SK-N-SH (cell line): ENCODE measurements at regions not wholly inside any gene's neighbourhood (a gene's known extent, or its start where the extent isn't known, plus 50 kb on each side); places are given as distances from the start of the nearest gene placed in this dataset.

Experiments
- CTCF ChIA-PET: fragments of 300-600, 350-600 bp; formaldehyde crosslinking; extraction: SDS; loops from one replicate; lab custom pipeline; 2021; lab: Yijun Ruan, JAX
- POLR2A ChIA-PET: fragments of 350-600 bp; sonication (Branson Sonifier 250); formaldehyde crosslinking; extraction: SDS; loops from one replicate; lab custom pipeline; 2020; ENCODE audit warnings: antibody characterized with exemption, inconsistent platforms; lab: Yijun Ruan, JAX
- DNase-seq: peaks from one replicate; pipeline ENCODE4 v3.0.0; 2012
- H2AFZ ChIP-seq: fragments of 200-600 bp; sonication (generic); 2 replicates; pipeline ENCODE4 v1.8.1; 2016; ENCODE audit warnings: antibody characterized with exemption, mild to moderate bottlenecking, low read depth
- H3F3A ChIP-seq: fragments of 200-600 bp; sonication (generic); replicated peaks from 2 replicates; pipeline ENCODE3; 2016; ENCODE audit warnings: antibody characterized with exemption, mild to moderate bottlenecking; ENCODE audit not compliant: insufficient read depth
- H3K27ac ChIP-seq, 2 experiments: fragments of 200-500 bp in 1 of 2; fragments of 200-600 bp in 1 of 2; sonication (Bioruptor generic) in 1 of 2; sonication (generic), shearing (Covaris generic) in 1 of 2; 2 replicates each; pipeline versions ENCODE4 v1.5.1 to v1.6.1; 2014 to 2016; ENCODE audit warnings: low read depth in 2 of 2, inconsistent platforms in 1 of 2, low read length in 1 of 2, mild to moderate bottlenecking in 1 of 2, mixed read lengths in 1 of 2
- H3K27me3 ChIP-seq: fragments of 200-600 bp; sonication (generic), shearing (Covaris generic); 2 replicates; pipeline ENCODE4 v1.6.1; 2016; ENCODE audit warnings: mixed run types; ENCODE audit not compliant: insufficient read depth
- H3K36me3 ChIP-seq, 2 experiments: fragments of 200-500 bp in 1 of 2; fragments of 200-600 bp in 1 of 2; sonication (Bioruptor generic) in 1 of 2; sonication (generic) in 1 of 2; replicated peaks in 1 of 2; 2 replicates each; pipeline versions ENCODE3 to v1.5.1; 2014 to 2016; ENCODE audit warnings: low read length in 1 of 2, mild to moderate bottlenecking in 1 of 2; ENCODE audit not compliant: insufficient read depth in 2 of 2, control insufficient read depth in 1 of 2
- H3K4me1 ChIP-seq, 2 experiments: fragments of 200-500 bp in 1 of 2; fragments of 200-600 bp in 1 of 2; sonication (Bioruptor generic) in 1 of 2; sonication (generic), shearing (Covaris generic) in 1 of 2; 2 replicates each; pipeline versions ENCODE4 v1.5.1 to v1.6.1; 2014 to 2016; ENCODE audit warnings: low read depth in 1 of 2, low read length in 1 of 2, mixed run types in 1 of 2; ENCODE audit not compliant: insufficient read depth in 2 of 2, control insufficient read depth in 1 of 2
- H3K4me2 ChIP-seq: fragments of 200-600 bp; sonication (generic), shearing (Covaris generic); 2 replicates; pipeline ENCODE4 v1.6.1; 2017; ENCODE audit warnings: mixed run types
- H3K4me3 ChIP-seq, 2 experiments: fragments of 200-500 bp in 1 of 2; fragments of 200-600 bp in 1 of 2; sonication (Bioruptor generic) in 1 of 2; sonication (generic), shearing (Covaris generic) in 1 of 2; 2 replicates each; pipeline versions ENCODE4 v1.5.1 to v1.8.1; 2014 to 2016; ENCODE audit warnings: low read depth in 2 of 2, inconsistent platforms in 1 of 2, low read length in 1 of 2, mild to moderate bottlenecking in 1 of 2, mixed read lengths in 1 of 2, moderate library complexity in 1 of 2
- H3K79me2 ChIP-seq: fragments of 200-600 bp; sonication (generic); 2 replicates; pipeline ENCODE4 v1.8.1; 2017; ENCODE audit warnings: mild to moderate bottlenecking; ENCODE audit not compliant: insufficient read depth
- H3K9ac ChIP-seq: fragments of 200-600 bp; sonication (generic); 2 replicates; pipeline ENCODE4 v1.6.1; 2017; ENCODE audit warnings: mixed run types
- H3K9me2 ChIP-seq: fragments of 200-600 bp; sonication (generic); 2 replicates; pipeline ENCODE4 v1.6.1; 2017; ENCODE audit warnings: mixed run types
- H3K9me3 ChIP-seq: fragments of 200-600 bp; sonication (generic); 2 replicates; pipeline ENCODE4 v1.6.1; 2017; ENCODE audit warnings: mixed run types, mild to moderate bottlenecking, moderate library complexity
- H4K20me1 ChIP-seq: fragments of 200-600 bp; sonication (generic); 2 replicates; pipeline ENCODE4 v1.6.1; 2017; ENCODE audit warnings: mild to moderate bottlenecking, mixed run types; ENCODE audit not compliant: insufficient read depth
- EP300 ChIP-seq, 2 experiments: IDR thresholded peaks; 2 replicates each; pipeline versions ENCODE4 v1.4.0 to v1.6.1; 2012; ENCODE audit warnings: borderline replicate concordance in 1 of 2, low read depth in 1 of 2, low read length in 1 of 2
- EZH2phosphoT487 ChIP-seq: fragments of 200-600 bp; sonication (generic); IDR thresholded peaks from 2 replicates; pipeline ENCODE4 v1.6.1; 2017; ENCODE audit warnings: low read depth, mixed run types, mild to moderate bottlenecking, antibody characterized with exemption, moderate library complexity, borderline replicate concordance
- FOXJ3 ChIP-seq: sonication (generic); formaldehyde crosslinking; IDR thresholded peaks from 2 replicates; pipeline ENCODE4 v1.5.1; 2020; ENCODE audit warnings: mild to moderate bottlenecking, missing genetic modification reagents
- FOXM1 ChIP-seq: IDR thresholded peaks from 2 replicates; pipeline ENCODE4 v1.4.0; 2012; ENCODE audit warnings: low read depth, mild to moderate bottlenecking
- GABPA ChIP-seq: IDR thresholded peaks from 2 replicates; pipeline ENCODE4 v1.4.0; 2012; ENCODE audit warnings: low read depth, mild to moderate bottlenecking
- GATA2 ChIP-seq: sonication (generic); formaldehyde crosslinking; IDR thresholded peaks from 2 replicates; pipeline ENCODE4 v1.5.0; 2020; ENCODE audit warnings: mild to moderate bottlenecking, missing genetic modification reagents
- JUND ChIP-seq: IDR thresholded peaks from 2 replicates; pipeline ENCODE4 v1.4.0; 2012
- MEF2A ChIP-seq: IDR thresholded peaks from 2 replicates; pipeline ENCODE4 v1.4.0; 2012; ENCODE audit warnings: low read depth, borderline replicate concordance
- MXI1 ChIP-seq: IDR thresholded peaks from 2 replicates; pipeline ENCODE4 v1.6.1; 2012; ENCODE audit warnings: mild to moderate bottlenecking, low read depth, low read length, improper control_type of control experiment
- NRF1 ChIP-seq: IDR thresholded peaks from 2 replicates; pipeline ENCODE4 v1.6.1; 2012; ENCODE audit warnings: low read depth, mild to moderate bottlenecking, low read length
- POLR2AphosphoS5 ChIP-seq: IDR thresholded peaks from 2 replicates; pipeline ENCODE4 v1.6.1; 2012; ENCODE audit warnings: low read depth, low read length
- RAD21 ChIP-seq: IDR thresholded peaks from 2 replicates; pipeline ENCODE4 v1.6.1; 2012; ENCODE audit warnings: mild to moderate bottlenecking, low read length
- RFX5 ChIP-seq: IDR thresholded peaks from 2 replicates; pipeline ENCODE4 v1.6.1; 2012; ENCODE audit warnings: mild to moderate bottlenecking, improper control_type of control experiment, low read length
- SMC3 ChIP-seq: IDR thresholded peaks from 2 replicates; pipeline ENCODE4 v1.6.1; 2012; ENCODE audit warnings: low read depth, low read length, improper control_type of control experiment
- TAF1 ChIP-seq: IDR thresholded peaks from 2 replicates; pipeline ENCODE4 v1.6.1; 2012; ENCODE audit warnings: low read depth, mild to moderate bottlenecking, low read length, moderate library complexity, borderline replicate concordance
- TCF12 ChIP-seq: IDR thresholded peaks from 2 replicates; pipeline ENCODE4 v1.4.0; 2012
- TEAD4 ChIP-seq: IDR thresholded peaks from 2 replicates; pipeline ENCODE4 v1.4.0; 2012; ENCODE audit warnings: mild to moderate bottlenecking, borderline replicate concordance; ENCODE audit not compliant: insufficient read depth
- WGBS: methylation state at CpG from one replicate; pipeline ENCODE4 v1.1.6; 2017; ENCODE audit warnings: low lambda C conversion rate; 5-methylcytosine and 5-hydroxymethylcytosine counted together
- TF ChIP-seq, protein P1 (sequence below): IDR thresholded peaks from 2 replicates; pipeline ENCODE4 v1.4.0; 2012; ENCODE audit warnings: low read depth, borderline replicate concordance
- TF ChIP-seq, protein P2 (sequence below): IDR thresholded peaks from 2 replicates; pipeline ENCODE4 v1.4.0; 2012; ENCODE audit warnings: low read depth, borderline replicate concordance
- TF ChIP-seq, protein P3 (sequence below): fragments of 200-600 bp; sonication (generic); IDR thresholded peaks from 2 replicates; pipeline ENCODE4 v1.6.1; 2017; ENCODE audit warnings: antibody characterized with exemption, mild to moderate bottlenecking, moderate library complexity
- TF ChIP-seq, protein P4 (sequence below): IDR thresholded peaks from 2 replicates; pipeline ENCODE4 v1.4.0; 2012; ENCODE audit warnings: low read depth

DNA sequence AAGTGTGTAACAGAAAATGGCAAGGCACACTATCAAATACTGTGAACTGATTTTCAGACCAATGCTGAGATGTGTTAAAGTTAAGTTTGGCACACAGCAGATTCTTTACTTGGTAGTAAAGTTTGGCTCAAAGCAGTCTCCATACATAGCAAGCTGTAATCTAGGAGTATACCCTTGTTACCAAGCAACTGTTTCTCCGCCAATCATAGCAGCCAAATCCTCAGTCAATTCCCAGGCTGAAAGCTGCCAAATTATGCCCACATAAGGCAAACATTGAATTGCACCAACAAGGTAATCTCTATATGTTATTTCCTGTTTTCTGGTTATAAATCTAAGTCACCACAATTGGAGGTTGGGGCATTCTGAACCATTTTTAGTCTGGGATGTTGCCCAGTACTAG is 345.7 kb downstream of the DEPDC1B start (continued):
- TF ChIP-seq, protein P1, sequence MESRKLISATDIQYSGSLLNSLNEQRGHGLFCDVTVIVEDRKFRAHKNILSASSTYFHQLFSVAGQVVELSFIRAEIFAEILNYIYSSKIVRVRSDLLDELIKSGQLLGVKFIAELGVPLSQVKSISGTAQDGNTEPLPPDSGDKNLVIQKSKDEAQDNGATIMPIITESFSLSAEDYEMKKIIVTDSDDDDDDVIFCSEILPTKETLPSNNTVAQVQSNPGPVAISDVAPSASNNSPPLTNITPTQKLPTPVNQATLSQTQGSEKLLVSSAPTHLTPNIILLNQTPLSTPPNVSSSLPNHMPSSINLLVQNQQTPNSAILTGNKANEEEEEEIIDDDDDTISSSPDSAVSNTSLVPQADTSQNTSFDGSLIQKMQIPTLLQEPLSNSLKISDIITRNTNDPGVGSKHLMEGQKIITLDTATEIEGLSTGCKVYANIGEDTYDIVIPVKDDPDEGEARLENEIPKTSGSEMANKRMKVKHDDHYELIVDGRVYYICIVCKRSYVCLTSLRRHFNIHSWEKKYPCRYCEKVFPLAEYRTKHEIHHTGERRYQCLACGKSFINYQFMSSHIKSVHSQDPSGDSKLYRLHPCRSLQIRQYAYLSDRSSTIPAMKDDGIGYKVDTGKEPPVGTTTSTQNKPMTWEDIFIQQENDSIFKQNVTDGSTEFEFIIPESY, result no peak

DNA sequence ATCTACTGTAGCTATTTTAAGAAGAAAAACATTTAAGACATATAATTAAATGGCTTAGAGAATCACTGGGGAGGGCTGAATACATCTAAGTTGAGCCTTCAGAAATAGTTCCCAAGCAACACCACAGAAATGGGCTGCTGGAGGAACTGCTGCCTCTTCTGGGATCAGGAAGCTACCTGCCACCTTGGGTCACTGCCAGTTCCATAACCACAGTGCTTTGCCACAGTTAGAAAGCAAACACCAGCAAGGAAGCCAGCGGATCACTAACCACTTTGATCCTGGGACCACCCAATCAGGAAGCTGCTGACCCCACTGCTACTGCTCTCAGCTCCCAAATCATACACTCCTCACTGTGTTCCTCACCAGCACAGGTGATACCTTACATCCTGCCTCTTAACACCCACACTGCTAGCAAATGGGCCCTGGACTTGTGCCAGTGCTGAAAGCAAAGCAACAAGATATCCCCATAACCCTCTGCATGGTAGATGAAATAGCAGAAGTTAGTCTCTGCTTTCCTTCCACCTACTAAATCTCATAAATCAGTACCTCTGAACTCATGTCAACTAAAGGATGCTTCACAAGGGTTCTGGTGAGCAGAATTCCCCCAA is 346.9 kb downstream of the DEPDC1B start:
- ChIA-PET CTCF (interaction anchor here (0.9 to 2.0 kb wide), 3 partner anchors 13 to 33 kb away, joined by 3 to 6 read pairs (median 3); no protein-coding TSS in a partner anchor), POLR2A (no interaction called here)
- no peak overlapping the region for H3K9ac ChIP-seq
- no peaks in the 10 kb centered on the region for H3K36me3 ChIP-seq
- H3K27me3 ChIP-seq, result no peaks in the 10 kb centered on the region
- H3K9me3 ChIP-seq, result no peaks in the 10 kb centered on the region
- no peak overlapping the region for H2AFZ ChIP-seq
- H3K4me3 ChIP-seq, result no peak overlapping the region
- no peak for DNase-seq
- peaks cover 0 to 24% of the 10 kb centered on the region in 2 experiments; a peak in 2 of 4 replicates for H3K4me1 ChIP-seq
- WGBS, result 71% methylated on average over 1 of the region's 1 CpG
- H3K9me2 ChIP-seq, result no peaks in the 10 kb centered on the region
- no peak overlapping the region for H3K27ac ChIP-seq
- H3F3A ChIP-seq, result no peaks in the 10 kb centered on the region
- TF ChIP-seq JUND, result no peak
- no peak for TF ChIP-seq EZH2phosphoT487
- TF ChIP-seq GABPA, result no peak
- no peak for TF ChIP-seq RAD21
- no peak for TF ChIP-seq EP300 (IDR thresholded peaks at IDR 0.05; ENCODE audit: borderline replicate concordance in 1 of 2, low read depth in 1 of 2, low read length in 1 of 2)
- TF ChIP-seq MXI1, result no peak
- TF ChIP-seq, protein P2, sequence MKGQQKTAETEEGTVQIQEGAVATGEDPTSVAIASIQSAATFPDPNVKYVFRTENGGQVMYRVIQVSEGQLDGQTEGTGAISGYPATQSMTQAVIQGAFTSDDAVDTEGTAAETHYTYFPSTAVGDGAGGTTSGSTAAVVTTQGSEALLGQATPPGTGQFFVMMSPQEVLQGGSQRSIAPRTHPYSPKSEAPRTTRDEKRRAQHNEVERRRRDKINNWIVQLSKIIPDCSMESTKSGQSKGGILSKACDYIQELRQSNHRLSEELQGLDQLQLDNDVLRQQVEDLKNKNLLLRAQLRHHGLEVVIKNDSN, result no peak
- TF ChIP-seq TAF1, result no peak
- no peaks in the 10 kb centered on the region for H4K20me1 ChIP-seq
- H3K79me2 ChIP-seq, result no peaks in the 10 kb centered on the region
- no peak overlapping the region for H3K4me2 ChIP-seq

DNA sequence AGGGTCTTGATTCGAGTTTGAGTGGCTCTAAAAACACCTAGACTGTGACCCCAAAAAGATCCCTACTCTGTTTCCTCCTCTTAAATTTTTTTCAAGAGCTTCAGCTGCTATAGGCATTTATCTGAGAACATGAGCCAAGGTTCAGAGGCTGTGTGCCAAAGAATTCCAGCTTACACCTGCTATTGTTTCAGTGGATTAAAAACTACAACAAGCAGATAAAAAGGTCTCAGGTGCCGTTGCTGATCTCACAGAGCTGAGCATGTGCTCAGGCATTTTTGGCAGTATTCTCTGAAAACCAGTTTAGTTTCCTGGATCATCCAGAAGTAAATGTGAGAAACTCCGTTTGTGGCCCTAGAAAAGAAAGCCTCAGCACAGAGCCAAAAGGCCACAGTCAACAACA is 349.2 kb downstream of the DEPDC1B start:
- peaks cover 0 to 4% of the 10 kb centered on the region in 2 experiments; a peak in 2 of 4 replicates for H3K4me1 ChIP-seq
- DNase-seq, result no peak
- ChIA-PET CTCF (interaction anchor here (0.7 kb wide), 1 partner anchor 45 kb away, joined by 3 read pairs; no protein-coding TSS in a partner anchor), POLR2A (no interaction called here)
- no peak overlapping the region for H3K4me3 ChIP-seq
- H3K36me3 ChIP-seq, result no peaks in the 10 kb centered on the region
- no peaks in the 10 kb centered on the region for H3F3A ChIP-seq
- H3K4me2 ChIP-seq, result no peak overlapping the region
- H3K9me3 ChIP-seq, result no peaks in the 10 kb centered on the region
- no peaks in the 10 kb centered on the region for H4K20me1 ChIP-seq
- 63% methylated on average over 3 of the region's 3 CpGs for WGBS
- no peaks in the 10 kb centered on the region for H3K9me2 ChIP-seq
- H3K9ac ChIP-seq, result no peak overlapping the region
- no peak overlapping the region for H2AFZ ChIP-seq
- no peaks in the 10 kb centered on the region for H3K27me3 ChIP-seq
- no peak overlapping the region for H3K27ac ChIP-seq
- H3K79me2 ChIP-seq, result no peaks in the 10 kb centered on the region
- TF ChIP-seq FOXM1 (no peak), FOXJ3 (no peak), EZH2phosphoT487 (no peak), TEAD4 (no peak), GABPA (no peak), POLR2AphosphoS5 (no peak), TCF12 (no peak), SMC3 (no peak), RFX5 (no peak), EP300 (IDR thresholded peaks at IDR 0.05; ENCODE audit: borderline replicate concordance in 1 of 2, low read depth in 1 of 2, low read length in 1 of 2) (no peak), NRF1 (no peak), MEF2A (no peak), GATA2 (CRISPR knock-in tag) (no peak)
- TF ChIP-seq, protein P3, sequence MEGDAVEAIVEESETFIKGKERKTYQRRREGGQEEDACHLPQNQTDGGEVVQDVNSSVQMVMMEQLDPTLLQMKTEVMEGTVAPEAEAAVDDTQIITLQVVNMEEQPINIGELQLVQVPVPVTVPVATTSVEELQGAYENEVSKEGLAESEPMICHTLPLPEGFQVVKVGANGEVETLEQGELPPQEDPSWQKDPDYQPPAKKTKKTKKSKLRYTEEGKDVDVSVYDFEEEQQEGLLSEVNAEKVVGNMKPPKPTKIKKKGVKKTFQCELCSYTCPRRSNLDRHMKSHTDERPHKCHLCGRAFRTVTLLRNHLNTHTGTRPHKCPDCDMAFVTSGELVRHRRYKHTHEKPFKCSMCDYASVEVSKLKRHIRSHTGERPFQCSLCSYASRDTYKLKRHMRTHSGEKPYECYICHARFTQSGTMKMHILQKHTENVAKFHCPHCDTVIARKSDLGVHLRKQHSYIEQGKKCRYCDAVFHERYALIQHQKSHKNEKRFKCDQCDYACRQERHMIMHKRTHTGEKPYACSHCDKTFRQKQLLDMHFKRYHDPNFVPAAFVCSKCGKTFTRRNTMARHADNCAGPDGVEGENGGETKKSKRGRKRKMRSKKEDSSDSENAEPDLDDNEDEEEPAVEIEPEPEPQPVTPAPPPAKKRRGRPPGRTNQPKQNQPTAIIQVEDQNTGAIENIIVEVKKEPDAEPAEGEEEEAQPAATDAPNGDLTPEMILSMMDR, result no peak
- TF ChIP-seq, protein P4, sequence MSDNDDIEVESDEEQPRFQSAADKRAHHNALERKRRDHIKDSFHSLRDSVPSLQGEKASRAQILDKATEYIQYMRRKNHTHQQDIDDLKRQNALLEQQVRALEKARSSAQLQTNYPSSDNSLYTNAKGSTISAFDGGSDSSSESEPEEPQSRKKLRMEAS, result no peak
- TF ChIP-seq, protein P2, result no peak
